Hepatocyte (in vitro differentiated cells): ENCODE measurements at regions not wholly inside any gene's neighbourhood (a gene's known extent, or its start where the extent isn't known, plus 50 kb on each side); places are given as distances from the start of the nearest gene placed in this dataset.

Experiments
- DNase-seq: peaks from one replicate; pipeline ENCODE4 v3.0.0-alpha.2; 2016; ENCODE audit warnings: low spot score
- H2AFZ ChIP-seq: fragments of 200-600 bp; sonication (generic); 2 replicates; pipeline ENCODE4 v1.6.0; 2016; ENCODE audit warnings: antibody characterized with exemption, mild to moderate bottlenecking
- H3K27ac ChIP-seq: fragments of 200-600 bp; sonication (generic); 2 replicates; pipeline ENCODE4 v1.5.1; 2016; ENCODE audit warnings: mild to moderate bottlenecking
- H3K27me3 ChIP-seq: fragments of 200-600 bp; sonication (generic); 2 replicates; pipeline ENCODE4 v1.6.1; 2016
- H3K36me3 ChIP-seq: fragments of 200-600 bp; sonication (generic); replicated peaks from 2 replicates; pipeline ENCODE4 v1.5.1; 2016; ENCODE audit warnings: low read depth; ENCODE audit not compliant: insufficient read depth
- H3K4me1 ChIP-seq: fragments of 200-600 bp; sonication (generic); 2 replicates; pipeline ENCODE4 v1.5.1; 2016; ENCODE audit warnings: mild to moderate bottlenecking, moderate library complexity; ENCODE audit not compliant: insufficient read depth
- H3K4me2 ChIP-seq: fragments of 200-600 bp; sonication (generic); 2 replicates; pipeline ENCODE4 v1.6.0; 2016
- H3K4me3 ChIP-seq: fragments of 200-600 bp; sonication (generic); 2 replicates; pipeline ENCODE4 v1.5.1; 2016; ENCODE audit warnings: mild to moderate bottlenecking
- H3K79me2 ChIP-seq: fragments of 200-600 bp; sonication (generic); 2 replicates; pipeline ENCODE4 v1.6.0; 2017; ENCODE audit warnings: mild to moderate bottlenecking
- H3K9me2 ChIP-seq: fragments of 200-600 bp; sonication (generic); replicated peaks from 2 replicates; pipeline ENCODE4 v1.6.0; 2017; ENCODE audit warnings: mild to moderate bottlenecking; ENCODE audit not compliant: insufficient read depth
- H3K9me3 ChIP-seq: fragments of 200-600 bp; sonication (generic); 2 replicates; pipeline ENCODE4 v1.5.1; 2016; ENCODE audit warnings: low read depth, mild to moderate bottlenecking
- H4K20me1 ChIP-seq: fragments of 200-600 bp; sonication (generic); 2 replicates; pipeline ENCODE4 v1.6.0; 2016; ENCODE audit warnings: mild to moderate bottlenecking; ENCODE audit not compliant: insufficient read depth, poor library complexity, severe bottlenecking
- EZH2 ChIP-seq: fragments of 200-600 bp; sonication (generic); IDR thresholded peaks from 2 replicates; pipeline ENCODE4 v1.6.1; 2016; ENCODE audit warnings: antibody characterized with exemption, mild to moderate bottlenecking, borderline replicate concordance
- EZH2phosphoT487 ChIP-seq: fragments of 200-600 bp; sonication (generic); IDR thresholded peaks from one replicate; pipeline ENCODE4 v1.6.1; 2018; ENCODE audit warnings: antibody characterized with exemption, mild to moderate bottlenecking, low read depth, moderate library complexity; ENCODE audit not compliant: unreplicated experiment, severe bottlenecking
- WGBS: methylation state at CpG from one replicate; pipeline ENCODE4 v1.1.6; 2016; ENCODE audit warnings: low lambda C conversion rate; ENCODE audit errors: missing lambda C conversion rate; 5-methylcytosine and 5-hydroxymethylcytosine counted together
- TF ChIP-seq, protein P1 (sequence below): fragments of 200-600 bp; sonication (generic); IDR thresholded peaks from 2 replicates; pipeline ENCODE4 v1.5.1; 2016; ENCODE audit warnings: antibody characterized with exemption, mild to moderate bottlenecking; ENCODE audit not compliant: poor library complexity

GRCh38 chr15:35842631-35843030 is 296.7 kb upstream of the DPH6 start:
- no peak overlapping the region for H3K27ac ChIP-seq

DNA sequence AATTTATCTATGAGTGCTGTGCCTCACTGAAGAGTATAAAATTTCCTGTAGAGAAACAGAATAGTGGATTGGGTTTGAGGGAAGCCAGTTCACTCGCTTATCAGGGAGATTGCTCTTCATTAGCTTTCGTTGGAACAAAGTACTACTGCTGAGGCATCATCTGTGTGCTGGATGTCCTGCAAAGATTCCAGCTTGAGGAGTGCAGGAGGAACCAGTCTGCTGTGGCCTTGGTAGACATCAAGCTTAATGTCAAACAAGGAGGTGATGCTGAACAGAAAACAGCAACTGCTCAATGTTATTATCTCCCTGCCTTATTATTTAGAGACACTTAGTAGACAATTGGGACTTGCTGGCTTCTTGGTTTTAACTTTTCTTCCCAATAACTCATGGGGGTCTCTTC is 297.5 kb upstream of the DPH6 start:
- Histone ChIP-seq H3K79me2 (no peaks in the 10 kb centered on the region), H3K4me2 (no peak overlapping the region), H4K20me1 (no peaks in the 10 kb centered on the region), H3K27me3 (no peaks in the 10 kb centered on the region), H3K9me2 (no peaks in the 10 kb centered on the region), H3K36me3 (no peaks in the 10 kb centered on the region), H2AFZ (no peak overlapping the region), H3K9me3 (no peaks in the 10 kb centered on the region), H3K27ac (no peak overlapping the region), H3K4me3 (no peak overlapping the region), H3K4me1 (no peaks in the 10 kb centered on the region)
- no peak for DNase-seq
- TF ChIP-seq, protein P1, sequence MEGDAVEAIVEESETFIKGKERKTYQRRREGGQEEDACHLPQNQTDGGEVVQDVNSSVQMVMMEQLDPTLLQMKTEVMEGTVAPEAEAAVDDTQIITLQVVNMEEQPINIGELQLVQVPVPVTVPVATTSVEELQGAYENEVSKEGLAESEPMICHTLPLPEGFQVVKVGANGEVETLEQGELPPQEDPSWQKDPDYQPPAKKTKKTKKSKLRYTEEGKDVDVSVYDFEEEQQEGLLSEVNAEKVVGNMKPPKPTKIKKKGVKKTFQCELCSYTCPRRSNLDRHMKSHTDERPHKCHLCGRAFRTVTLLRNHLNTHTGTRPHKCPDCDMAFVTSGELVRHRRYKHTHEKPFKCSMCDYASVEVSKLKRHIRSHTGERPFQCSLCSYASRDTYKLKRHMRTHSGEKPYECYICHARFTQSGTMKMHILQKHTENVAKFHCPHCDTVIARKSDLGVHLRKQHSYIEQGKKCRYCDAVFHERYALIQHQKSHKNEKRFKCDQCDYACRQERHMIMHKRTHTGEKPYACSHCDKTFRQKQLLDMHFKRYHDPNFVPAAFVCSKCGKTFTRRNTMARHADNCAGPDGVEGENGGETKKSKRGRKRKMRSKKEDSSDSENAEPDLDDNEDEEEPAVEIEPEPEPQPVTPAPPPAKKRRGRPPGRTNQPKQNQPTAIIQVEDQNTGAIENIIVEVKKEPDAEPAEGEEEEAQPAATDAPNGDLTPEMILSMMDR, result no peak
- TF ChIP-seq EZH2phosphoT487 (no peak), EZH2 (no peak)
- 65% methylated on average over 2 of the region's 2 CpGs for WGBS

More at GRCh38 chr15:35842631-35843030, 296.7 kb upstream of the DPH6 start:
- Histone ChIP-seq H3K4me1 (no peaks in the 10 kb centered on the region), H3K36me3 (no peaks in the 10 kb centered on the region), H3K4me3 (no peak overlapping the region), H3K9me3 (no peaks in the 10 kb centered on the region), H3K27me3 (no peaks in the 10 kb centered on the region), H3K79me2 (no peaks in the 10 kb centered on the region), H3K4me2 (no peak overlapping the region), H2AFZ (no peak overlapping the region), H4K20me1 (no peaks in the 10 kb centered on the region), H3K9me2 (no peaks in the 10 kb centered on the region)
- 94% methylated on average over 3 of the region's 3 CpGs for WGBS
- DNase-seq, result no peak
- no peak for TF ChIP-seq EZH2
- TF ChIP-seq, protein P1, result no peak
- TF ChIP-seq EZH2phosphoT487, result no peak

- no peaks in the 10 kb centered on the region for H3K9me2 ChIP-seq
- no peak for DNase-seq
- no peak overlapping the region for H3K4me2 ChIP-seq
- no peaks in the 10 kb centered on the region for H3K27me3 ChIP-seq
- no peak overlapping the region for H2AFZ ChIP-seq
- H4K20me1 ChIP-seq, result no peaks in the 10 kb centered on the region
- H3K4me1 ChIP-seq, result no peaks in the 10 kb centered on the region
- WGBS, result 100% methylated on average over 2 of the region's 2 CpGs
- TF ChIP-seq EZH2 (no peak), EZH2phosphoT487 (no peak)
- TF ChIP-seq, protein P1, result no peak
- no peaks in the 10 kb centered on the region for H3K36me3 ChIP-seq
- no peak overlapping the region for H3K4me3 ChIP-seq
- H3K79me2 ChIP-seq, result no peaks in the 10 kb centered on the region
- H3K27ac ChIP-seq, result no peak overlapping the region
- H3K9me3 ChIP-seq, result no peaks in the 10 kb centered on the region
Measured at GRCh38 chr15:35850284-35850683, 304.3 kb upstream of the DPH6 start.

- no peak overlapping the region for H2AFZ ChIP-seq
- H4K20me1 ChIP-seq, result no peaks in the 10 kb centered on the region
- no peak for DNase-seq
- H3K27ac ChIP-seq, result no peak overlapping the region
- WGBS, result 88% methylated on average over 1 of the region's 1 CpG
- no peaks in the 10 kb centered on the region for H3K79me2 ChIP-seq
- H3K27me3 ChIP-seq, result no peaks in the 10 kb centered on the region
- H3K4me3 ChIP-seq, result no peak overlapping the region
- no peak overlapping the region for H3K4me2 ChIP-seq
- no peaks in the 10 kb centered on the region for H3K36me3 ChIP-seq
- no peaks in the 10 kb centered on the region for H3K9me2 ChIP-seq
- H3K4me1 ChIP-seq, result no peaks in the 10 kb centered on the region
- H3K9me3 ChIP-seq, result no peaks in the 10 kb centered on the region
- TF ChIP-seq EZH2phosphoT487, result no peak
- no peak for TF ChIP-seq EZH2
- TF ChIP-seq, protein P1, result no peak
Measured at GRCh38 chr15:35851491-35851890, 305.5 kb upstream of the DPH6 start.
